RWPE1 (cell line): ENCODE measurements at regions not wholly inside any gene's neighbourhood (a gene's known extent, or its start where the extent isn't known, plus 50 kb on each side); places are given as distances from the start of the nearest gene placed in this dataset.
A peak's percentile ranks its signal among the peaks of the same experiment; 100 is the strongest.

Experiments used
- CTCF ChIA-PET: fragments of 350-600 bp; sonication (Branson Sonifier 250); formaldehyde crosslinking; extraction: SDS; loops from one replicate; lab custom pipeline; 2021; lab: Yijun Ruan, JAX
- POLR2A ChIA-PET: fragments of 400-600 bp; formaldehyde crosslinking; extraction: SDS; loops from one replicate; lab custom pipeline; 2020; ENCODE audit warnings: antibody characterized with exemption; ENCODE audit not compliant: low non-redundant PET; lab: Yijun Ruan, JAX
- DNase-seq: peaks from one replicate; pipeline ENCODE4 v3.0.0; 2012; ENCODE audit warnings: low spot score
- H3K27ac ChIP-seq: fragments of 450-650 bp; 2 replicates; pipeline ENCODE4 v1.5.1; 2017
- TF ChIP-seq, protein P1 (sequence below): fragments of 450-650 bp; conservative IDR thresholded peaks from 2 replicates; pipeline ENCODE4 v1.5.1; 2017; ENCODE audit warnings: low read depth, mild to moderate bottlenecking

DNA sequence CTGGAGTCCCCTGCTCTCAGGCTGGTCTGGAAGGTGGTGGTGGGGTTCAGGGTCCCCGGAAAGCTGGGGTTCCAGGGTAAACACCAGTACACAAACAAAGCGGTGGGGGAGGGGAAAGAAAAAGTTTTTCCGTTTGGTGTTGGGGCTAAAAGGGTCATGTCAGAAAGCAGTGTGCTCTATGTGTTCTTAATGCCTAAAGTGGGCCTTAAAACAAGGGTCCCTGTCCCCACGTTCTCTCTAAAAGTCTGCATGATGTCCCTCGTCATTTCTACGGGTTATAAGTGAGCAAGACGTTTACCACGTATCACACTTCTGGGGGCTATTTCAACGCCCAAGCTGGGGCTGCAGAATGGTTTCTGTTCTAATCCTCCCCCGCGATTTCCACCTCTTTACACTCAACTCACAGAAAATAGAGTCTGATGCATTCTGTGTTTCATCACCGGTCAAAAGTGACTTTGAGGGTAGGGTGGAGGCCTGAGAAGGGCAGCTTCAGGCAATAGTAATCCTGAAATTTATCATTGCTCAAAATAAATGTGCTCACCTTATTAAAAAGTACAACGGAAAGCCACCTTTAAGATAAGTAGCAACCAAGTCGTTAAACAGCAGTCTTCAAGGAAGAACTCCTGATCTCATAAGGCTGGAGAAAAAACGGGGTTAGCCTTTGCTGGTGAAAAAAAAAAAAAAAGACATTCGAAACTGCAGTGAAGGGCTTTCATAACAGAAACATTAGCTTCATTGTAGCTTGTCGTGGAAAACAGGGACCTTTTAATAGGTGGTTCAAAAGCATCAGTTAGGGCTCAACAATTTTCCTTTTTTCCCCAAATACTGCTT lies 63.9 kb upstream of the PTGR2 start:
- TF ChIP-seq, protein P1, sequence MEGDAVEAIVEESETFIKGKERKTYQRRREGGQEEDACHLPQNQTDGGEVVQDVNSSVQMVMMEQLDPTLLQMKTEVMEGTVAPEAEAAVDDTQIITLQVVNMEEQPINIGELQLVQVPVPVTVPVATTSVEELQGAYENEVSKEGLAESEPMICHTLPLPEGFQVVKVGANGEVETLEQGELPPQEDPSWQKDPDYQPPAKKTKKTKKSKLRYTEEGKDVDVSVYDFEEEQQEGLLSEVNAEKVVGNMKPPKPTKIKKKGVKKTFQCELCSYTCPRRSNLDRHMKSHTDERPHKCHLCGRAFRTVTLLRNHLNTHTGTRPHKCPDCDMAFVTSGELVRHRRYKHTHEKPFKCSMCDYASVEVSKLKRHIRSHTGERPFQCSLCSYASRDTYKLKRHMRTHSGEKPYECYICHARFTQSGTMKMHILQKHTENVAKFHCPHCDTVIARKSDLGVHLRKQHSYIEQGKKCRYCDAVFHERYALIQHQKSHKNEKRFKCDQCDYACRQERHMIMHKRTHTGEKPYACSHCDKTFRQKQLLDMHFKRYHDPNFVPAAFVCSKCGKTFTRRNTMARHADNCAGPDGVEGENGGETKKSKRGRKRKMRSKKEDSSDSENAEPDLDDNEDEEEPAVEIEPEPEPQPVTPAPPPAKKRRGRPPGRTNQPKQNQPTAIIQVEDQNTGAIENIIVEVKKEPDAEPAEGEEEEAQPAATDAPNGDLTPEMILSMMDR: no peak
- DNase-seq: no peak
- peak overlapping the region; percentile 99 for H3K27ac ChIP-seq
- ChIA-PET POLR2A (interaction anchor here (0.5 to 0.7 kb wide), 3 partner anchors 21 to 74 kb away, joined by 3 to 12 read pairs (median 5); a partner anchor contains a TSS), CTCF (interaction anchor here (0.6 to 1.0 kb wide), 4 partner anchors 9 to 279 kb away, joined by 3 to 6 read pairs (median 4); no protein-coding TSS in a partner anchor)

DNA sequence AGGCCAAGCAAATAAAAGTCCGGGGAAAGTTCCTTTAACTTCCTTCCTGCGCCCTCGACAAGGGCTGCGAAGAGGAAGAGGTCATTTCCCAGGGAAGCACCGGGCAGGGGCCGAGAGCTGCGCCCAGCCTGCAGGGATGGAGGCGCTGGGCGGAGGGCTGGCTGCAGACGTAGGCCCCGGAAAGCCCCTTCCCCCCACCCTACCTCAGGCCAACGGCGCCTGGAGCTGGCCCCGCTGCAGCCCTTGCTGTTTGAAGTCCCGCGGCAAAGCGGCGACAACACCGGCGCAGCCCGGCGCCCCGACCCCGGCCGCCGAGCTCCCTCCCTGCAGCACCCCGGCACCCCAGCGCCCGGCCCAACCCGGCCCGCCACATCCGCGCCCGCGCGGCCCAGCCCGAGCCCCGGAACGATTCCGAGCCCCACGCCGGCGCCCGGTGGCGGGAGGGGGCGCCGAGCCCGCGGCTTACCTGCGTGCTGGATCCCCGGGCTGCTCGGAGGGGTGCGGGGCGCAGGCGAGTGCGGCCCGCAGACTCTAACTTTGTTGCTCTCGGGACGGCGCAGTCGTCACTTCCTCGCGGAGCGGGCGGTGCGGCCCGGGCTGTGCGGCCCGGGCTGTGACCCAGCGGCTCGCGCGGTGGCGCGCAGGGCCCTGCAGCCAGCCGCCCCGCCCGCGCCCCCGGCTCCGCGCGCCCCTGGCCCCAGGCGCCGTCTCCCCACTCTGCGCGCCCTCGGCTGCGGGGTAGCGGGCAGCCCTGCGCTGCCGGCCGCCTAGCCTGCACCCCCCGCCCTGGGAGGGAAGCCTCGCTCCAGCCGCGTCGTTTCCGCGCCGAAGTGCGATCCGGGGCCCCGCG lies 64.8 kb upstream of the PTGR2 start:
- POLR2A ChIA-PET: interaction anchor here (0.5 to 2.8 kb wide), 5 partner anchors 16 to 62 kb away, joined by 3 to 16 read pairs (median 5); a partner anchor contains a TSS
- CTCF ChIA-PET: interaction anchor here (0.6 to 3.0 kb wide), 5 partner anchors 9 to 261 kb away, joined by 3 to 11 read pairs (median 5); a partner anchor contains a TSS
- DNase-seq: no peak
- peak overlapping the region; percentile 99 for H3K27ac ChIP-seq
- TF ChIP-seq, protein P1: no peak

DNA sequence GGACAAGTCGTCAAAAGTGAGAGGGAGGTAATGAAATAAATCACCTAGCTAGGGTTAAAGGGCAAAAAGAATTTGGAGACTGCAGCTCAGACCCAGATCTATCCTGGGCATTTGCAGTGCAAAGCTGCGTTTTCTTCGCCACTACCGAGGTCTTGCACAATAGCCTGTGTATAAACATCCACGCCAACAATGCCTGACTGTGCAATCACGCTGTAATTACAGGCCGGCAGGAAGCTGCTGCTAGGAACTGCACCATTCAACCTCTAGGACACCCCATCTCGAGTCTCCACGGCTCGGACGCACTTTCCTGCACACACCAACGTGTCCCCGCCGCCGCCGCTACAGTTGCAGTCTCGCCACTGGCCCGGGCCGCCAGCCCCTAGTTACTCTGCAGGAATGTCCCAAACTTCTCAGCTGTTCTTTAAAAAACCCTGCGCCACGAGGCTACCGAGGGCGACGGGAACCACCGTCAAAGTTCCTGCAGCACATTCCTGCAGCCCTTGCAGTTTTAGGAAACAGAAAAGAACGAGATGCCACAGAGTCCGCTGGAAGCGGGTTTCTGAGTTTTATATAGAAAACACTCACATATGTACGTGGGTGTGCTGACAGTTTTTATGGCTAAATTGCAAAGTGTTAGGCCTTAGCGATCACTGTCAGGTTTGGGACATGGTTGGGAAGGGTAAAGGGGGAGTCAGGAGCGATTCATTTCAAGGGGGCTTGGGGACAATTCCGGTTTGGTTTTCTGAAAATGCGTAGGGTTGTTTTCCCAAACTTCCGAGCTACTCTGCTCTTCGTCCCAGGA lies 65.6 kb upstream of the PTGR2 start:
- POLR2A ChIA-PET: interaction anchor here (0.5 to 2.8 kb wide), 4 partner anchors 17 to 63 kb away, joined by 3 to 16 read pairs (median 4); a partner anchor contains a TSS
- CTCF ChIA-PET: interaction anchor here (0.6 to 3.0 kb wide), 9 partner anchors 9 to 260 kb away, joined by 3 to 11 read pairs (median 3); partner anchors contain the start of gene PTGR2
- peak overlapping the region; percentile 99 for H3K27ac ChIP-seq
- TF ChIP-seq, protein P1: peak; percentile 19; the same call in 1 of the 2 replicates
- DNase-seq: peak; percentile 78

DNA sequence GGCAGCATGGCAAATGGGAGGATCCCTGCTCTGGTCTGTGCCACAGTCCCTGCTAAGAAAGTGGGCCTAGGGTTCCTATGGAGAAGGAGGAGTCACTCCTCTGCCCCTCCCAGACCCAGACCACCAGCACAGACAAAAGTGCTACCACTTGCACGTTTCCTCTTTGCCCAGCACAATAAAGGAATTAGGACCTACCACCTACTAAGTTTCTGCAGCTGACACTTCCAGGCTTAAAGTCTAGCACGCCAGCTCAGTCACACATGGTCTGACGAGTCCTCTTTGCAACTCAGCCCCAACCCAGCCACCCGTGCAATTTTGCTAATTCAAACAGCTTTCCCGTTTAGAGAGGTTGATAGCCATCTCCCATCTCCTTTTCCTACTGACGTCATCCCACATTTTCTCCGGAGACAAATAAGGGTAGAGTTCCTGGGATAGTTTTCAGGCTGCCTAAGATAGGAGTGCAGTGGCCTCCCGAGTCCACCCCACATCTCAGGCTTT lies 66.2 kb upstream of the PTGR2 start:
- ChIA-PET POLR2A (interaction anchor here (1.0 to 2.8 kb wide), 2 partner anchors 10 to 26 kb away, joined by 3 to 16 read pairs; a partner anchor contains a TSS), CTCF (interaction anchor here (0.6 to 3.0 kb wide), 9 partner anchors 10 to 66 kb away, joined by 3 to 11 read pairs (median 3); partner anchors contain the start of gene PTGR2)
- DNase-seq: no peak
- TF ChIP-seq, protein P1: no peak
- H3K27ac ChIP-seq: peak overlapping the region; percentile 99

DNA sequence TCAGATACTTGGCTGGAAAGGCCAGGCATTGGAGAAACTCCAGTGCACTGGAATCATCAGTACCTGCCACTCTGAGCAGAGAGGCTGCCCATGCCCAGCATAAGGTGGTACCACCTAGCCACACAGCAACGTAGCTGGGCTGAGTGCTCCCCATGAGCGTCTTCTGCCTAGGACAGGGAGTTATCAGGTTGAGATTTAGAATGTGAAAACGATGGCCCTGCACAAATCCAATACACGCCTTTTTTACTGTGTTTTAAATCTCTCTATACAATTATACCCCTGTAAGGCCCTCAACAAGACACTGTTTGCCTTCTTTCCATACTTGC lies 66.7 kb upstream of the PTGR2 start:
- TF ChIP-seq, protein P1: no peak

More for the DNA sequence above, 66.7 kb upstream of the PTGR2 start:
- POLR2A ChIA-PET: interaction anchor here (1.0 to 2.8 kb wide), 2 partner anchors 10 to 26 kb away, joined by 3 to 16 read pairs; a partner anchor contains a TSS
- CTCF ChIA-PET: interaction anchor here (0.9 to 3.0 kb wide), 4 partner anchors 12 to 327 kb away, joined by 3 to 11 read pairs (median 4); a partner anchor contains a TSS
- H3K27ac ChIP-seq: peak overlapping the region; percentile 99
- no peak for DNase-seq
